ENCODE measurements at regions not wholly inside any gene's neighbourhood (a gene's known extent, or its start where the extent isn't known, plus 50 kb on each side); places are given as distances from the start of the nearest gene placed in this dataset.

- Histone ChIP-seq H3K27me3 (ENCODE audit: control insufficient read depth, insufficient read depth, low read length) (no peaks in the 10 kb centered on the region), H3K36me3 (ENCODE audit: insufficient read depth, low read length) (no peaks in the 10 kb centered on the region), H3K9ac (ENCODE audit: low read depth, low read length) (peak overlapping the region; percentile 72), H3K4me3 (ENCODE audit: low read length) (peak overlapping the region; percentile 1), H3K9me3 (replicated peaks; ENCODE audit: low read length) (no peaks in the 10 kb centered on the region), H3K4me1 (ENCODE audit: control insufficient read depth, insufficient read depth, low read length) (peaks cover 46% of the 10 kb centered on the region), H3K4me2 (ENCODE audit: low read length) (peak overlapping the region; percentile 50)
Observed at GRCh38 chr3:177515786-177516157, 318.5 kb upstream of the TBL1XR1 start.

GRCh38 chr3:177516158-177517011 lies 319.1 kb upstream of the TBL1XR1 start:
- no peaks in the 10 kb centered on the region for H3K27me3 ChIP-seq (ENCODE audit: control insufficient read depth, insufficient read depth, low read length)
- peak overlapping the region; percentile 72 for H3K9ac ChIP-seq (ENCODE audit: low read depth, low read length)
- H3K9me3 ChIP-seq (replicated peaks; ENCODE audit: low read length), result no peaks in the 10 kb centered on the region
- H3K4me1 ChIP-seq (ENCODE audit: control insufficient read depth, insufficient read depth, low read length), result peaks cover 46% of the 10 kb centered on the region
- peak overlapping the region; percentile 50 for H3K4me2 ChIP-seq (ENCODE audit: low read length)
- peak overlapping the region; percentile 1 for H3K4me3 ChIP-seq (ENCODE audit: low read length)
- no peaks in the 10 kb centered on the region for H3K36me3 ChIP-seq (ENCODE audit: insufficient read depth, low read length)

- no peak overlapping the region for H3K4me2 ChIP-seq (ENCODE audit: low read length)
Observed at GRCh38 chr3:177517906-177518305, 320.6 kb upstream of the TBL1XR1 start.

GRCh38 chr3:177519588-177519987 lies 322.3 kb upstream of the TBL1XR1 start:
- Histone ChIP-seq H3K36me3 (ENCODE audit: insufficient read depth, low read length) (no peaks in the 10 kb centered on the region), H3K4me2 (ENCODE audit: low read length) (peak overlapping the region; percentile 65), H3K9ac (ENCODE audit: low read depth, low read length) (peak overlapping the region; percentile 63), H3K9me3 (replicated peaks; ENCODE audit: low read length) (no peaks in the 10 kb centered on the region), H3K4me1 (ENCODE audit: control insufficient read depth, insufficient read depth, low read length) (peaks cover 68% of the 10 kb centered on the region), H3K27me3 (ENCODE audit: control insufficient read depth, insufficient read depth, low read length) (no peaks in the 10 kb centered on the region), H3K4me3 (ENCODE audit: low read length) (peak overlapping the region; percentile 45)

More at GRCh38 chr3:177517906-177518305, 320.6 kb upstream of the TBL1XR1 start:
- Histone ChIP-seq H3K36me3 (ENCODE audit: insufficient read depth, low read length) (no peaks in the 10 kb centered on the region), H3K9me3 (replicated peaks; ENCODE audit: low read length) (no peaks in the 10 kb centered on the region), H3K27me3 (ENCODE audit: control insufficient read depth, insufficient read depth, low read length) (no peaks in the 10 kb centered on the region), H3K9ac (ENCODE audit: low read depth, low read length) (no peak overlapping the region), H3K4me3 (ENCODE audit: low read length) (no peak overlapping the region), H3K4me1 (ENCODE audit: control insufficient read depth, insufficient read depth, low read length) (peaks cover 57% of the 10 kb centered on the region)

- H3K4me3 ChIP-seq (ENCODE audit: low read length), result no peak overlapping the region
- H3K9ac ChIP-seq (ENCODE audit: low read depth, low read length), result no peak overlapping the region
- H3K4me2 ChIP-seq (ENCODE audit: low read length), result no peak overlapping the region
- no peaks in the 10 kb centered on the region for H3K27me3 ChIP-seq (ENCODE audit: control insufficient read depth, insufficient read depth, low read length)
- H3K36me3 ChIP-seq (ENCODE audit: insufficient read depth, low read length), result no peaks in the 10 kb centered on the region
- H3K4me1 ChIP-seq (ENCODE audit: control insufficient read depth, insufficient read depth, low read length), result peaks cover 69% of the 10 kb centered on the region
- H3K9me3 ChIP-seq (replicated peaks; ENCODE audit: low read length), result peaks cover 4% of the 10 kb centered on the region
Observed at GRCh38 chr3:177521305-177521704, 324.0 kb upstream of the TBL1XR1 start.

GRCh38 chr3:177522051-177522450 lies 324.8 kb upstream of the TBL1XR1 start:
- H3K4me3 ChIP-seq (ENCODE audit: low read length), result no peak overlapping the region
- peaks cover 69% of the 10 kb centered on the region for H3K4me1 ChIP-seq (ENCODE audit: control insufficient read depth, insufficient read depth, low read length)
- no peak overlapping the region for H3K9ac ChIP-seq (ENCODE audit: low read depth, low read length)
- H3K4me2 ChIP-seq (ENCODE audit: low read length), result no peak overlapping the region
- no peaks in the 10 kb centered on the region for H3K36me3 ChIP-seq (ENCODE audit: insufficient read depth, low read length)
- no peaks in the 10 kb centered on the region for H3K27me3 ChIP-seq (ENCODE audit: control insufficient read depth, insufficient read depth, low read length)
- peaks cover 4% of the 10 kb centered on the region for H3K9me3 ChIP-seq (replicated peaks; ENCODE audit: low read length)

- H3K9ac ChIP-seq (ENCODE audit: low read depth, low read length), result peak overlapping the region; percentile 61
- peaks cover 4% of the 10 kb centered on the region for H3K9me3 ChIP-seq (replicated peaks; ENCODE audit: low read length)
- no peak overlapping the region for H3K4me3 ChIP-seq (ENCODE audit: low read length)
- peak overlapping the region; percentile 13 for H3K4me2 ChIP-seq (ENCODE audit: low read length)
- H3K36me3 ChIP-seq (ENCODE audit: insufficient read depth, low read length), result no peaks in the 10 kb centered on the region
- H3K27me3 ChIP-seq (ENCODE audit: control insufficient read depth, insufficient read depth, low read length), result no peaks in the 10 kb centered on the region
- H3K4me1 ChIP-seq (ENCODE audit: control insufficient read depth, insufficient read depth, low read length), result peaks cover 77% of the 10 kb centered on the region
Observed at GRCh38 chr3:177523067-177523675, 325.9 kb upstream of the TBL1XR1 start.

- Histone ChIP-seq H3K27me3 (ENCODE audit: control insufficient read depth, insufficient read depth, low read length) (no peaks in the 10 kb centered on the region), H3K4me3 (ENCODE audit: low read length) (no peak overlapping the region), H3K4me1 (ENCODE audit: control insufficient read depth, insufficient read depth, low read length) (peaks cover 85% of the 10 kb centered on the region), H3K36me3 (ENCODE audit: insufficient read depth, low read length) (no peaks in the 10 kb centered on the region), H3K9me3 (replicated peaks; ENCODE audit: low read length) (peaks cover 4% of the 10 kb centered on the region), H3K4me2 (ENCODE audit: low read length) (peak overlapping the region; percentile 16), H3K9ac (ENCODE audit: low read depth, low read length) (peak overlapping the region; percentile 61)
Observed at GRCh38 chr3:177523872-177524438, 326.7 kb upstream of the TBL1XR1 start.

GRCh38 chr3:177524742-177525141 lies 327.5 kb upstream of the TBL1XR1 start:
- Histone ChIP-seq H3K9me3 (replicated peaks; ENCODE audit: low read length) (peaks cover 4% of the 10 kb centered on the region), H3K36me3 (ENCODE audit: insufficient read depth, low read length) (no peaks in the 10 kb centered on the region), H3K4me2 (ENCODE audit: low read length) (no peak overlapping the region), H3K4me1 (ENCODE audit: control insufficient read depth, insufficient read depth, low read length) (peaks cover 85% of the 10 kb centered on the region), H3K4me3 (ENCODE audit: low read length) (no peak overlapping the region), H3K27me3 (ENCODE audit: control insufficient read depth, insufficient read depth, low read length) (no peaks in the 10 kb centered on the region), H3K9ac (ENCODE audit: low read depth, low read length) (peak overlapping the region; percentile 61)

GRCh38 chr3:177525414-177525813 lies 328.1 kb upstream of the TBL1XR1 start:
- H3K36me3 ChIP-seq (ENCODE audit: insufficient read depth, low read length), result no peaks in the 10 kb centered on the region
- peaks cover 4% of the 10 kb centered on the region for H3K9me3 ChIP-seq (replicated peaks; ENCODE audit: low read length)
- H3K4me1 ChIP-seq (ENCODE audit: control insufficient read depth, insufficient read depth, low read length), result peaks cover 84% of the 10 kb centered on the region
- H3K4me3 ChIP-seq (ENCODE audit: low read length), result no peak overlapping the region
- H3K9ac ChIP-seq (ENCODE audit: low read depth, low read length), result peak overlapping the region; percentile 77
- H3K27me3 ChIP-seq (ENCODE audit: control insufficient read depth, insufficient read depth, low read length), result no peaks in the 10 kb centered on the region
- no peak overlapping the region for H3K4me2 ChIP-seq (ENCODE audit: low read length)

GRCh38 chr3:177525987-177526712 lies 328.9 kb upstream of the TBL1XR1 start:
- H3K27me3 ChIP-seq (ENCODE audit: control insufficient read depth, insufficient read depth, low read length), result no peaks in the 10 kb centered on the region
- peak overlapping the region; percentile 77 for H3K9ac ChIP-seq (ENCODE audit: low read depth, low read length)
- peak overlapping the region; percentile 67 for H3K4me2 ChIP-seq (ENCODE audit: low read length)
- peaks cover 84% of the 10 kb centered on the region for H3K4me1 ChIP-seq (ENCODE audit: control insufficient read depth, insufficient read depth, low read length)
- peak overlapping the region; percentile 27 for H3K4me3 ChIP-seq (ENCODE audit: low read length)
- no peaks in the 10 kb centered on the region for H3K36me3 ChIP-seq (ENCODE audit: insufficient read depth, low read length)
- H3K9me3 ChIP-seq (replicated peaks; ENCODE audit: low read length), result peaks cover 4% of the 10 kb centered on the region
